C1 segment of cervical spinal cord (tissue), 14 donors: ENCODE measurements at regions not wholly inside any gene's neighbourhood (a gene's known extent, or its start where the extent isn't known, plus 50 kb on each side); places are given as distances from the start of the nearest gene placed in this dataset.

Experiments
- DNase-seq, 14 donors: peaks; one replicate each; lab custom pipeline; 2025; lab: John Stamatoyannopoulos, UW

- no peak for DNase-seq
Measured at GRCh38 chr15:91795235-91795634, 58.3 kb upstream of the SLCO3A1 start.

GRCh38 chr15:91801836-91802534, 51.5 kb upstream of the SLCO3A1 start:
- DNase-seq, result no peak

DNA sequence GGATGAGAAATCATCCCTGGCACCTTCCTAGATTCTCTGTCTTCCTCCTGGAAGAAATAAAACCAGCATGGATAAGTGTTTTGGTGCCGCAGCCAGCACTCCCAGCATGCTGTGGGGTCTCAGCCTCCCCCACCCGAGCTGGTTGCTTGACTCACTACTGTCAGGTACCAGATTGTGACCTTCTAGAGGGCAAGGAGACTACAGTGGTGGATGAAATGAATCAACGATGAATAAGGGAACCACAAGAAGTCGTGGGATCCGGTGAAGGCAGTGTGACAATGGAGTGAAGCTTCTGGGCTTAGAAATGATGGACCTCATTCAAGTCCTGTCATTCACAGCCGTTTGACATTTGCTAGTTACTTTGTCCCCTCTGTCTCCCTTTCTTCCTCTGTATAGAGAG, 50.2 kb upstream of the SLCO3A1 start:
- no peak for DNase-seq
